B cell (primary cell): ENCODE measurements at regions not wholly inside any gene's neighbourhood (a gene's known extent, or its start where the extent isn't known, plus 50 kb on each side); places are given as distances from the start of the nearest gene placed in this dataset.
"Not testable (repeated sequence)": the region's sequence is repeated elsewhere in the genome, so short reads cannot be mapped to it uniquely, and the experiment has no call there.

ENCODE experiments used
- ATAC-seq: fragments of 200-7000 bp; cut with Tn5 transposase; one replicate; pipeline ENCODE4 v1.10.0; 2021; ENCODE audit warnings: low read depth, mild to moderate bottlenecking, moderate number of reproducible peaks, moderate library complexity
- CTCF ChIA-PET: fragments of 350-600 bp; sonication (Branson Sonifier 250); formaldehyde crosslinking; loops from one replicate; lab custom pipeline; 2021; ENCODE audit warnings: antibody characterized with exemption, inconsistent platforms; lab: Charles Lee
- POLR2A ChIA-PET: fragments of 350-600 bp; sonication (Branson Sonifier 250); formaldehyde crosslinking; loops from one replicate; lab custom pipeline; 2021; ENCODE audit warnings: antibody characterized with exemption; lab: Charles Lee
- DNase-seq: peaks from one replicate; pipeline ENCODE4 v3.0.0; 2013
- H2AFZ ChIP-seq: 2 replicates; pipeline ENCODE4 v1.6.1; 2012; ENCODE audit warnings: mild to moderate bottlenecking, low read depth, low read length; ENCODE audit not compliant: insufficient read depth, poor library complexity, severe bottlenecking
- H3K27ac ChIP-seq, 2 donors: 1 replicate in 1 of 2; 2 replicates in 1 of 2; pipeline ENCODE4 v1.5.1; 2012 to 2013; ENCODE audit warnings: low read length in 2 of 2, mild to moderate bottlenecking in 2 of 2, moderate library complexity in 1 of 2
- H3K27me3 ChIP-seq, 4 experiments: fragments of 200-600 bp in 1 of 4; sonication (generic) in 1 of 4; replicated peaks in 1 of 4; 1 replicate in 2 of 4; 2 replicates in 2 of 4; pipeline versions ENCODE4 v1.6.1 to v1.7.0; 2013 to 2016; ENCODE audit warnings: low read length in 3 of 4, mild to moderate bottlenecking in 2 of 4, mixed read lengths in 1 of 4, moderate library complexity in 1 of 4; ENCODE audit not compliant: insufficient read depth in 4 of 4, control insufficient read depth in 3 of 4; ENCODE audit errors: control extremely low read depth in 1 of 4
- H3K36me3 ChIP-seq, 2 experiments: replicated peaks in 1 of 2; 1 replicate in 1 of 2; 2 replicates in 1 of 2; pipeline versions ENCODE4 v1.6.1 to v1.7.1; 2013; ENCODE audit warnings: low read length in 1 of 2; ENCODE audit not compliant: insufficient read depth in 2 of 2, control insufficient read depth in 1 of 2; ENCODE audit errors: control extremely low read depth in 1 of 2, extremely low read depth in 1 of 2
- H3K4me1 ChIP-seq, 2 donors: fragments of 200-600 bp in 1 of 2; sonication (generic) in 1 of 2; 1 replicate in 1 of 2; 2 replicates in 1 of 2; pipeline versions ENCODE4 v1.5.1 to v1.6.1; 2013 to 2017; ENCODE audit warnings: low read length in 2 of 2; ENCODE audit not compliant: control insufficient read depth in 2 of 2, insufficient read depth in 2 of 2
- H3K4me2 ChIP-seq: replicated peaks from 2 replicates; pipeline ENCODE3; 2012; ENCODE audit warnings: mild to moderate bottlenecking, low read depth, low read length; ENCODE audit not compliant: poor library complexity, severe bottlenecking
- H3K4me3 ChIP-seq, 5 experiments: fragments of 200-600 bp in 1 of 5; sonication (generic) in 1 of 5; 1 replicate in 3 of 5; 2 replicates in 2 of 5; pipeline versions ENCODE4 v1.5.1 to v1.7.0; 2011 to 2016; ENCODE audit warnings: low read length in 4 of 5, mild to moderate bottlenecking in 4 of 5, low read depth in 2 of 5, control low read depth in 1 of 5, moderate library complexity in 1 of 5; ENCODE audit not compliant: insufficient read depth in 1 of 5; ENCODE audit errors: control extremely low read depth in 1 of 5, extremely low read depth in 1 of 5
- H3K79me2 ChIP-seq: fragments of 200-600 bp; sonication (generic); one replicate; pipeline ENCODE4 v1.6.0; 2016; ENCODE audit warnings: low read length; ENCODE audit not compliant: control insufficient read depth, insufficient read depth
- H3K9ac ChIP-seq: fragments of 200-600 bp; sonication (generic); 2 replicates; pipeline ENCODE4 v1.6.1; 2017; ENCODE audit warnings: mild to moderate bottlenecking, low read length, moderate library complexity
- H3K9me3 ChIP-seq, 3 donors: one replicate each; pipeline versions ENCODE4 v1.6.1 to v1.7.1; 2013; ENCODE audit warnings: low read length in 2 of 3; ENCODE audit not compliant: control insufficient read depth in 2 of 3, insufficient read depth in 1 of 3; ENCODE audit errors: control extremely low read depth in 1 of 3
- H4K20me1 ChIP-seq: 2 replicates; pipeline ENCODE4 v1.6.0; 2012; ENCODE audit warnings: mild to moderate bottlenecking, low read length; ENCODE audit not compliant: insufficient read depth, control insufficient read depth, poor library complexity, severe bottlenecking
- H3K27ac Mint-ChIP-seq: one replicate; pipeline ENCODE4 v1.8.0; 2021; ENCODE audit warnings: mixed read lengths
- H3K27me3 Mint-ChIP-seq: one replicate; pipeline ENCODE4 v1.8.0; 2021; ENCODE audit warnings: mixed read lengths
- H3K4me1 Mint-ChIP-seq: one replicate; pipeline ENCODE4 v1.8.0; 2021; ENCODE audit warnings: mixed read lengths
- H3K4me3 Mint-ChIP-seq: one replicate; pipeline ENCODE4 v1.8.0; 2021; ENCODE audit warnings: mixed read lengths
- H3K9me3 Mint-ChIP-seq: one replicate; pipeline ENCODE4 v1.8.0; 2022; ENCODE audit warnings: mixed read lengths; ENCODE audit not compliant: insufficient read depth
- EZH2 ChIP-seq: IDR thresholded peaks from 2 replicates; pipeline ENCODE4 v1.6.1; 2012; ENCODE audit warnings: borderline replicate concordance, low read depth, mild to moderate bottlenecking, moderate library complexity, low read length; ENCODE audit not compliant: insufficient read depth, poor library complexity, severe bottlenecking
- WGBS: methylation state at CpG from one replicate; pipeline ENCODE4 v1.1.5; 2013; ENCODE audit warnings: missing lambda C conversion rate; ENCODE audit not compliant: insufficient coverage; 5-methylcytosine and 5-hydroxymethylcytosine counted together
- intact Hi-C: fragments of 100-400 bp; cut with micrococcal nuclease; formaldehyde crosslinking; loops from one replicate; pipeline ENCODE4 v1.10.0; 2022
- TF ChIP-seq, protein P1 (sequence below): fragments of 200-600 bp; IDR thresholded peaks from one replicate; pipeline ENCODE4 v1.8.0; 2022; ENCODE audit warnings: antibody characterized with exemption, mild to moderate bottlenecking

DNA sequence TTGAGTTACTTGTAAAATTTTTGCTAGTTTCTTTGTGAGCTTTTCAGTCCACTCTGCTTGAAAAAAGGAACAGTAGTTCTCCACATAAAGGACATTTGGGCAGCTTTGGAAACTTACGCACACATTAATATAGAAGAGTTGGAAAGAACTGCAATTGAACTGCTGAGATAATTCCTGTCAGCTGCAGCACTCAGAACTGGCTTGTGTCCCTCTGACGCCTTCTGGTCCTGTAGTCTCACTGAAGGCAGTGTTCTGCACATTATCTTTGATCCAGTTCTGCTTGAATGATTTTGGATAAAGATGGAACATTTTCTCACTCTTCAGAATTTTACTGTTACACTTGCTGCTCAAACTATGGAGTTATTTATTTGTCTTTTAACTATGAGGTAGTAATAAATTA is 901.9 kb downstream of the OTOL1 start:
- ATAC-seq = no peak
- Histone ChIP-seq H3K4me1 (no peaks in the 10 kb centered on the region), H3K4me3 (no peak overlapping the region), H3K36me3 (no peaks in the 10 kb centered on the region), H3K79me2 (no peaks in the 10 kb centered on the region), H4K20me1 (no peaks in the 10 kb centered on the region), H3K9ac (no peak overlapping the region), H2AFZ (no peak overlapping the region), H3K27ac (no peak overlapping the region), H3K9me3 (peaks cover 0 to 3% (median 0%) of the 10 kb centered on the region in 3 donors), H3K4me2 (no peak overlapping the region), H3K27me3 (no peaks in the 10 kb centered on the region)
- no peaks in the 10 kb centered on the region for H3K27me3 Mint-ChIP-seq
- no peak overlapping the region for H3K4me3 Mint-ChIP-seq
- WGBS = 93% methylated on average over 2 of the region's 2 CpGs
- ChIA-PET POLR2A (no interaction called here), CTCF (interaction anchor here (0.6 kb wide), 1 partner anchor 21 kb away, joined by 3 read pairs; no protein-coding TSS in a partner anchor)
- H3K4me1 Mint-ChIP-seq = no peaks in the 10 kb centered on the region
- no peak overlapping the region for H3K27ac Mint-ChIP-seq
- intact Hi-C loops = no loop called here
- H3K9me3 Mint-ChIP-seq = no peaks in the 10 kb centered on the region
- TF ChIP-seq, protein P1, sequence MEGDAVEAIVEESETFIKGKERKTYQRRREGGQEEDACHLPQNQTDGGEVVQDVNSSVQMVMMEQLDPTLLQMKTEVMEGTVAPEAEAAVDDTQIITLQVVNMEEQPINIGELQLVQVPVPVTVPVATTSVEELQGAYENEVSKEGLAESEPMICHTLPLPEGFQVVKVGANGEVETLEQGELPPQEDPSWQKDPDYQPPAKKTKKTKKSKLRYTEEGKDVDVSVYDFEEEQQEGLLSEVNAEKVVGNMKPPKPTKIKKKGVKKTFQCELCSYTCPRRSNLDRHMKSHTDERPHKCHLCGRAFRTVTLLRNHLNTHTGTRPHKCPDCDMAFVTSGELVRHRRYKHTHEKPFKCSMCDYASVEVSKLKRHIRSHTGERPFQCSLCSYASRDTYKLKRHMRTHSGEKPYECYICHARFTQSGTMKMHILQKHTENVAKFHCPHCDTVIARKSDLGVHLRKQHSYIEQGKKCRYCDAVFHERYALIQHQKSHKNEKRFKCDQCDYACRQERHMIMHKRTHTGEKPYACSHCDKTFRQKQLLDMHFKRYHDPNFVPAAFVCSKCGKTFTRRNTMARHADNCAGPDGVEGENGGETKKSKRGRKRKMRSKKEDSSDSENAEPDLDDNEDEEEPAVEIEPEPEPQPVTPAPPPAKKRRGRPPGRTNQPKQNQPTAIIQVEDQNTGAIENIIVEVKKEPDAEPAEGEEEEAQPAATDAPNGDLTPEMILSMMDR = no peak
- TF ChIP-seq EZH2 = no peak
- DNase-seq = no peak

DNA sequence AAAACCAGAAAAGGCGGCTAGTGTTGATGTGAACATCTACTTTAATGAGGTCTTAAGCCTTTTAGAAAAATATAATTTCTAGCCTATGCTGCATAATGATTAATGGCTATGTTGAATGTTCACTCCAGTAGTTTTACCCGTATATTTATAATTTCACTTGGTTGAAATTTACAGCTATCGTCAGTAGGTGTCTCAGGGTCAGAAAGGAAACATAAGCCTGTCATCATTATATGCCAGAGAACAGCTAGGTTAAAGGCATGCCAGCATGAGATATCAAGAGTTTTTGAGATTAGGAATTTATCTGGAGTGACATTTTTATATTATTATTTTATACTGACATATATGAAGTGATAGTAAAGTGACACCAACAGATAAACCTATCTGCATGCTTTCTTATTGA is 904.1 kb downstream of the OTOL1 start:
- no peak overlapping the region for H3K9ac ChIP-seq
- H3K79me2 ChIP-seq = no peaks in the 10 kb centered on the region
- 60% methylated on average over 1 of the region's 3 CpGs for WGBS
- H3K9me3 ChIP-seq = peaks cover 0 to 3% (median 0%) of the 10 kb centered on the region in 3 donors
- no peak overlapping the region for H2AFZ ChIP-seq
- H3K27me3 Mint-ChIP-seq = no peaks in the 10 kb centered on the region
- H3K27me3 ChIP-seq = no peaks in the 10 kb centered on the region
- H3K27ac ChIP-seq = no peak overlapping the region
- TF ChIP-seq EZH2 = no peak
- TF ChIP-seq, protein P1 = no peak
- no peak for DNase-seq
- no peaks in the 10 kb centered on the region for H4K20me1 ChIP-seq
- H3K4me3 ChIP-seq = no peak overlapping the region
- intact Hi-C loops = no loop called here
- H3K4me1 Mint-ChIP-seq = no peaks in the 10 kb centered on the region
- H3K9me3 Mint-ChIP-seq = no peaks in the 10 kb centered on the region
- ChIA-PET POLR2A (no interaction called here), CTCF (no interaction called here)
- no peak overlapping the region for H3K4me2 ChIP-seq
- H3K4me3 Mint-ChIP-seq = no peak overlapping the region
- no peak overlapping the region for H3K27ac Mint-ChIP-seq
- no peak for ATAC-seq
- no peaks in the 10 kb centered on the region for H3K4me1 ChIP-seq
- no peaks in the 10 kb centered on the region for H3K36me3 ChIP-seq

DNA sequence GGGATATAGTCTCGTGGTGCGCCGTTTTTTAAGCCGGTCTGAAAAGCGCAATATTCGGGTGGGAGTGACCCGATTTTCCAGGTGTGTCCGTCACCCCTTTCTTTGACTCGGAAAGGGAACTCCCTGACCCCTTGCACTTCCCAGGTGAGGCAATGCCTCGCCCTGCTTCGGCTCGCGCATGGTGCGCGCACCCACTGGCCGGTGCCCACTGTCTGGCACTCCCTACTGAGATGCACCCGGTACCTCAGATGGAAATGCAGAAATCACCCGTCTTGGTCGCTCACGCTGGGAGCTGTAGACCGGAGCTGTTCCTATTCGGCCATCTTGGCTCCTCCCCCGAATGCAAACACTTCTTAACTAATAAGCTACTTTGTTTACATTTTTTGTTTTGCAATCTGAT is 914.9 kb downstream of the OTOL1 start:
- H3K27me3 ChIP-seq, H3K27ac Mint-ChIP-seq, CTCF ChIA-PET, POLR2A ChIA-PET, H3K9me3 ChIP-seq, H4K20me1 ChIP-seq, ATAC-seq, H3K9me3 Mint-ChIP-seq, DNase-seq, H3K4me2 ChIP-seq, H3K4me1 Mint-ChIP-seq, H3K4me3 Mint-ChIP-seq, H3K27ac ChIP-seq, H3K27me3 Mint-ChIP-seq, H2AFZ ChIP-seq, H3K9ac ChIP-seq, H3K36me3 ChIP-seq, H3K4me1 ChIP-seq, intact Hi-C loops, H3K4me3 ChIP-seq, H3K79me2 ChIP-seq: not testable (repeated sequence)
- 86% methylated on average over 8 of the region's 23 CpGs for WGBS
